SK-N-SH (cell line): ENCODE measurements at regions not wholly inside any gene's neighbourhood (a gene's known extent, or its start where the extent isn't known, plus 50 kb on each side); places are given as distances from the start of the nearest gene placed in this dataset.

Source experiments
- CTCF ChIA-PET: fragments of 300-600, 350-600 bp; formaldehyde crosslinking; extraction: SDS; loops from one replicate; lab custom pipeline; 2021; lab: Yijun Ruan, JAX
- POLR2A ChIA-PET: fragments of 350-600 bp; sonication (Branson Sonifier 250); formaldehyde crosslinking; extraction: SDS; loops from one replicate; lab custom pipeline; 2020; ENCODE audit warnings: antibody characterized with exemption, inconsistent platforms; lab: Yijun Ruan, JAX
- DNase-seq: peaks from one replicate; pipeline ENCODE4 v3.0.0; 2012
- H2AFZ ChIP-seq: fragments of 200-600 bp; sonication (generic); 2 replicates; pipeline ENCODE4 v1.8.1; 2016; ENCODE audit warnings: antibody characterized with exemption, mild to moderate bottlenecking, low read depth
- H3F3A ChIP-seq: fragments of 200-600 bp; sonication (generic); replicated peaks from 2 replicates; pipeline ENCODE3; 2016; ENCODE audit warnings: antibody characterized with exemption, mild to moderate bottlenecking; ENCODE audit not compliant: insufficient read depth
- H3K27ac ChIP-seq, 2 experiments: fragments of 200-500 bp in 1 of 2; fragments of 200-600 bp in 1 of 2; sonication (Bioruptor generic) in 1 of 2; sonication (generic), shearing (Covaris generic) in 1 of 2; 2 replicates each; pipeline versions ENCODE4 v1.5.1 to v1.6.1; 2014 to 2016; ENCODE audit warnings: low read depth in 2 of 2, inconsistent platforms in 1 of 2, low read length in 1 of 2, mild to moderate bottlenecking in 1 of 2, mixed read lengths in 1 of 2
- H3K27me3 ChIP-seq: fragments of 200-600 bp; sonication (generic), shearing (Covaris generic); 2 replicates; pipeline ENCODE4 v1.6.1; 2016; ENCODE audit warnings: mixed run types; ENCODE audit not compliant: insufficient read depth
- H3K36me3 ChIP-seq, 2 experiments: fragments of 200-500 bp in 1 of 2; fragments of 200-600 bp in 1 of 2; sonication (Bioruptor generic) in 1 of 2; sonication (generic) in 1 of 2; replicated peaks in 1 of 2; 2 replicates each; pipeline versions ENCODE3 to v1.5.1; 2014 to 2016; ENCODE audit warnings: low read length in 1 of 2, mild to moderate bottlenecking in 1 of 2; ENCODE audit not compliant: insufficient read depth in 2 of 2, control insufficient read depth in 1 of 2
- H3K4me1 ChIP-seq, 2 experiments: fragments of 200-500 bp in 1 of 2; fragments of 200-600 bp in 1 of 2; sonication (Bioruptor generic) in 1 of 2; sonication (generic), shearing (Covaris generic) in 1 of 2; 2 replicates each; pipeline versions ENCODE4 v1.5.1 to v1.6.1; 2014 to 2016; ENCODE audit warnings: low read depth in 1 of 2, low read length in 1 of 2, mixed run types in 1 of 2; ENCODE audit not compliant: insufficient read depth in 2 of 2, control insufficient read depth in 1 of 2
- H3K4me2 ChIP-seq: fragments of 200-600 bp; sonication (generic), shearing (Covaris generic); 2 replicates; pipeline ENCODE4 v1.6.1; 2017; ENCODE audit warnings: mixed run types
- H3K4me3 ChIP-seq, 2 experiments: fragments of 200-500 bp in 1 of 2; fragments of 200-600 bp in 1 of 2; sonication (Bioruptor generic) in 1 of 2; sonication (generic), shearing (Covaris generic) in 1 of 2; 2 replicates each; pipeline versions ENCODE4 v1.5.1 to v1.8.1; 2014 to 2016; ENCODE audit warnings: low read depth in 2 of 2, inconsistent platforms in 1 of 2, low read length in 1 of 2, mild to moderate bottlenecking in 1 of 2, mixed read lengths in 1 of 2, moderate library complexity in 1 of 2
- H3K79me2 ChIP-seq: fragments of 200-600 bp; sonication (generic); 2 replicates; pipeline ENCODE4 v1.8.1; 2017; ENCODE audit warnings: mild to moderate bottlenecking; ENCODE audit not compliant: insufficient read depth
- H3K9ac ChIP-seq: fragments of 200-600 bp; sonication (generic); 2 replicates; pipeline ENCODE4 v1.6.1; 2017; ENCODE audit warnings: mixed run types
- H3K9me2 ChIP-seq: fragments of 200-600 bp; sonication (generic); 2 replicates; pipeline ENCODE4 v1.6.1; 2017; ENCODE audit warnings: mixed run types
- H3K9me3 ChIP-seq: fragments of 200-600 bp; sonication (generic); 2 replicates; pipeline ENCODE4 v1.6.1; 2017; ENCODE audit warnings: mixed run types, mild to moderate bottlenecking, moderate library complexity
- H4K20me1 ChIP-seq: fragments of 200-600 bp; sonication (generic); 2 replicates; pipeline ENCODE4 v1.6.1; 2017; ENCODE audit warnings: mild to moderate bottlenecking, mixed run types; ENCODE audit not compliant: insufficient read depth
- CHD2 ChIP-seq: fragments of 150-350 bp; IDR thresholded peaks from 2 replicates; pipeline ENCODE4 v1.6.1; 2018; ENCODE audit warnings: low read length; ENCODE audit not compliant: partially characterized antibody
- ELF1 ChIP-seq: IDR thresholded peaks from 2 replicates; pipeline ENCODE4 v1.4.0; 2012
- FOSL2 ChIP-seq: IDR thresholded peaks from 2 replicates; pipeline ENCODE4 v1.4.0; 2012; ENCODE audit warnings: low read depth, mild to moderate bottlenecking, moderate library complexity, borderline replicate concordance
- FOXM1 ChIP-seq: IDR thresholded peaks from 2 replicates; pipeline ENCODE4 v1.4.0; 2012; ENCODE audit warnings: low read depth, mild to moderate bottlenecking
- GABPA ChIP-seq: IDR thresholded peaks from 2 replicates; pipeline ENCODE4 v1.4.0; 2012; ENCODE audit warnings: low read depth, mild to moderate bottlenecking
- GATA2 ChIP-seq: sonication (generic); formaldehyde crosslinking; IDR thresholded peaks from 2 replicates; pipeline ENCODE4 v1.5.0; 2020; ENCODE audit warnings: mild to moderate bottlenecking, missing genetic modification reagents
- JUND ChIP-seq: IDR thresholded peaks from 2 replicates; pipeline ENCODE4 v1.4.0; 2012
- NRF1 ChIP-seq: IDR thresholded peaks from 2 replicates; pipeline ENCODE4 v1.6.1; 2012; ENCODE audit warnings: low read depth, mild to moderate bottlenecking, low read length
- POLR2AphosphoS5 ChIP-seq: IDR thresholded peaks from 2 replicates; pipeline ENCODE4 v1.6.1; 2012; ENCODE audit warnings: low read depth, low read length
- RCOR1 ChIP-seq: fragments of 150-350 bp; IDR thresholded peaks from 2 replicates; pipeline ENCODE4 v1.6.1; 2017; ENCODE audit warnings: antibody characterized with exemption, low read length
- RFX5 ChIP-seq: IDR thresholded peaks from 2 replicates; pipeline ENCODE4 v1.6.1; 2012; ENCODE audit warnings: mild to moderate bottlenecking, improper control_type of control experiment, low read length
- RXRA ChIP-seq: IDR thresholded peaks from 2 replicates; pipeline ENCODE4 v1.4.0; 2012; ENCODE audit warnings: low read depth, mild to moderate bottlenecking, borderline replicate concordance
- SMC3 ChIP-seq: IDR thresholded peaks from 2 replicates; pipeline ENCODE4 v1.6.1; 2012; ENCODE audit warnings: low read depth, low read length, improper control_type of control experiment
- YY1 ChIP-seq: IDR thresholded peaks from 2 replicates; pipeline ENCODE4 v1.4.0; 2012; ENCODE audit warnings: low read depth, mild to moderate bottlenecking
- WGBS: methylation state at CpG from one replicate; pipeline ENCODE4 v1.1.6; 2017; ENCODE audit warnings: low lambda C conversion rate; 5-methylcytosine and 5-hydroxymethylcytosine counted together
- TF ChIP-seq, protein P1 (sequence below): fragments of 200-600 bp; sonication (generic); IDR thresholded peaks from 2 replicates; pipeline ENCODE4 v1.6.1; 2017; ENCODE audit warnings: antibody characterized with exemption, mild to moderate bottlenecking, moderate library complexity
- TF ChIP-seq, protein P2 (sequence below): fragments of 150-350 bp; IDR thresholded peaks from 2 replicates; pipeline ENCODE4 v1.6.1; 2017; ENCODE audit warnings: antibody characterized with exemption, low read length, low read depth, borderline replicate concordance
- TF ChIP-seq, protein P3 (sequence below): IDR thresholded peaks from 2 replicates; pipeline ENCODE4 v1.4.0; 2012; ENCODE audit warnings: low read depth
- TF ChIP-seq, protein P4 (sequence below): IDR thresholded peaks from 2 replicates; pipeline ENCODE4 v1.4.0; 2012; ENCODE audit warnings: low read depth, borderline replicate concordance
- TF ChIP-seq, protein P5 (sequence below): fragments of 150-350 bp; IDR thresholded peaks from 2 replicates; pipeline ENCODE4 v1.6.1; 2016; ENCODE audit warnings: mild to moderate bottlenecking, low read depth, low read length
- TF ChIP-seq, protein P6 (sequence below): IDR thresholded peaks from 2 replicates; pipeline ENCODE4; 2012
- TF ChIP-seq, protein P7 (sequence below): IDR thresholded peaks from 2 replicates; pipeline ENCODE4 v1.4.0; 2012; ENCODE audit warnings: low read depth, borderline replicate concordance

DNA sequence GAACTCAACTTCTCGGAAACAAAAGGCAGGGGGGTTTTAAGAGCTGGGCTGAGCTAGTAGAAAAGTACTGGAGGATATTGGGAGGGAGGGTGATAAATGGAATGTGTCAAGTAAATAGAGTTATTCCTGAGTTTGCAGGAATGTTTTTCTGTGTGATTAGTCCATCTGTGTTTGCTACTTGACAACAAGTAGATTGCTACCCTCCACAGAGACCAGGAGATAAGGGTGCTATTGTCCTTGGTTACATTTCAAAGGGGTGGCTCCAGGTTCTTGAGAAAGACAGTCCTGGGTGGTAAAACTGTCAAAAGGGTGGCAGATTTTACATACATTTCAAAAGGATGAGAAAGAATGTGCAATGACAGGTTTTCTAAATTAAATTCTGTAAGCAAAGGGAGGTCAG, 181.2 kb upstream of the PPP3CA start (continued):
- TF ChIP-seq RFX5 (no peak), RXRA (no peak), JUND (no peak), GABPA (no peak), RCOR1 (no peak)
- TF ChIP-seq, protein P1, sequence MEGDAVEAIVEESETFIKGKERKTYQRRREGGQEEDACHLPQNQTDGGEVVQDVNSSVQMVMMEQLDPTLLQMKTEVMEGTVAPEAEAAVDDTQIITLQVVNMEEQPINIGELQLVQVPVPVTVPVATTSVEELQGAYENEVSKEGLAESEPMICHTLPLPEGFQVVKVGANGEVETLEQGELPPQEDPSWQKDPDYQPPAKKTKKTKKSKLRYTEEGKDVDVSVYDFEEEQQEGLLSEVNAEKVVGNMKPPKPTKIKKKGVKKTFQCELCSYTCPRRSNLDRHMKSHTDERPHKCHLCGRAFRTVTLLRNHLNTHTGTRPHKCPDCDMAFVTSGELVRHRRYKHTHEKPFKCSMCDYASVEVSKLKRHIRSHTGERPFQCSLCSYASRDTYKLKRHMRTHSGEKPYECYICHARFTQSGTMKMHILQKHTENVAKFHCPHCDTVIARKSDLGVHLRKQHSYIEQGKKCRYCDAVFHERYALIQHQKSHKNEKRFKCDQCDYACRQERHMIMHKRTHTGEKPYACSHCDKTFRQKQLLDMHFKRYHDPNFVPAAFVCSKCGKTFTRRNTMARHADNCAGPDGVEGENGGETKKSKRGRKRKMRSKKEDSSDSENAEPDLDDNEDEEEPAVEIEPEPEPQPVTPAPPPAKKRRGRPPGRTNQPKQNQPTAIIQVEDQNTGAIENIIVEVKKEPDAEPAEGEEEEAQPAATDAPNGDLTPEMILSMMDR, result no peak

DNA sequence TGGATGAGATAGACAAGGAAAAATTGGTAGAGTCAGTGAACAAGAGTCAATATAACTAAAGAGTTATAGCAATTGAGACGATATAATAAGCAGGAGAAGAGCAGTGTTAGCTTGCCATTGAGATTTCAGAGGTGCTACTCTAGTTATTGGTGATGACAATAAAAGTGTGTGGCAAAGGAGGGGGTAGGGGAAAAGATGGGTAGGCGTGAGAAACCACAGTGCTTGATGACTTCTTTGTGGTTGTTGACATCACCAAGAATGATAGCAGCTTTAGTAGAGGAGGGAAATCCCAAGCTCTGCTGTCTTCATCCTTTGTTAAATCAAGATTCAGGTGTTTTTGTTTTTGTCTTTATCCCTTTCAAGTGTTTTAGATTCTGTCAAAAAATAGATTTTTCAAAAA, 179.9 kb upstream of the PPP3CA start:
- Histone ChIP-seq H3K9ac (no peak overlapping the region), H3K4me1 (no peaks in the 10 kb centered on the region), H2AFZ (no peak overlapping the region), H3K36me3 (no peaks in the 10 kb centered on the region), H3F3A (no peaks in the 10 kb centered on the region), H4K20me1 (no peaks in the 10 kb centered on the region), H3K4me2 (no peak overlapping the region), H3K27ac (no peak overlapping the region), H3K9me3 (no peaks in the 10 kb centered on the region), H3K9me2 (no peaks in the 10 kb centered on the region), H3K79me2 (no peaks in the 10 kb centered on the region), H3K27me3 (no peaks in the 10 kb centered on the region), H3K4me3 (no peak overlapping the region)
- TF ChIP-seq POLR2AphosphoS5 (no peak), CHD2 (no peak), RFX5 (no peak), FOXM1 (no peak), NRF1 (no peak), ELF1 (no peak), JUND (no peak), FOSL2 (no peak)
- TF ChIP-seq, protein P2, sequence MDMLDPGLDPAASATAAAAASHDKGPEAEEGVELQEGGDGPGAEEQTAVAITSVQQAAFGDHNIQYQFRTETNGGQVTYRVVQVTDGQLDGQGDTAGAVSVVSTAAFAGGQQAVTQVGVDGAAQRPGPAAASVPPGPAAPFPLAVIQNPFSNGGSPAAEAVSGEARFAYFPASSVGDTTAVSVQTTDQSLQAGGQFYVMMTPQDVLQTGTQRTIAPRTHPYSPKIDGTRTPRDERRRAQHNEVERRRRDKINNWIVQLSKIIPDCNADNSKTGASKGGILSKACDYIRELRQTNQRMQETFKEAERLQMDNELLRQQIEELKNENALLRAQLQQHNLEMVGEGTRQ, result no peak
- ChIA-PET CTCF (interaction anchor here (0.6 kb wide), 1 partner anchor 569 kb away, joined by 3 read pairs; no protein-coding TSS in a partner anchor), POLR2A (no interaction called here)
- 49% methylated on average over 2 of the region's 2 CpGs for WGBS
- DNase-seq, result no peak

DNA sequence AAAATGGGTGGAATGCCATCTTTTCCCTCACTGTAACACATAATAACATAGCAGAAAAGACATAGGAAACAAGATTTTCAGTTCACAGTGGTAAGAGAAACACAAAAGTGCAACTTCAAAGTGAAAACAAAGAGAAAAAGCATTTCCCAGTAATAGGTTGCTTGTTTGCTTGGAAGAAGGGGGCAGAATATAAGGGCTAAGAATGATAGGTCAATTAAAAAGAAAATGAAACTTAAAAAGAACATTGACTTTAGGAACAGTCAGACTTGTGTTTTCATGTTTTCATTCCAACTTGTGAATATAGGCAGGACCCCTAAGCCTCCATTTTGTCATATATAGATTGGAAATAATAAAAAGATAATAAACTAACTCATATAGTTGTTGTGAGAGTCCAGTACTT, 168.2 kb upstream of the PPP3CA start:
- Histone ChIP-seq H3K4me2 (no peak overlapping the region), H4K20me1 (no peaks in the 10 kb centered on the region), H3K27me3 (no peaks in the 10 kb centered on the region), H3K4me3 (no peak overlapping the region), H3K9me2 (no peaks in the 10 kb centered on the region), H3K9ac (no peak overlapping the region), H3K27ac (no peak overlapping the region), H3K9me3 (no peaks in the 10 kb centered on the region; the same call in 1 of the 2 replicates), H3K4me1 (no peaks in the 10 kb centered on the region), H2AFZ (no peak overlapping the region), H3K36me3 (no peaks in the 10 kb centered on the region), H3K79me2 (no peaks in the 10 kb centered on the region), H3F3A (no peaks in the 10 kb centered on the region)
- POLR2A ChIA-PET, result no interaction called here
- DNase-seq, result no peak
- CTCF ChIA-PET, result no interaction called here
- TF ChIP-seq SMC3, result no peak
- TF ChIP-seq, protein P3, sequence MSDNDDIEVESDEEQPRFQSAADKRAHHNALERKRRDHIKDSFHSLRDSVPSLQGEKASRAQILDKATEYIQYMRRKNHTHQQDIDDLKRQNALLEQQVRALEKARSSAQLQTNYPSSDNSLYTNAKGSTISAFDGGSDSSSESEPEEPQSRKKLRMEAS, result no peak
- TF ChIP-seq, protein P4, sequence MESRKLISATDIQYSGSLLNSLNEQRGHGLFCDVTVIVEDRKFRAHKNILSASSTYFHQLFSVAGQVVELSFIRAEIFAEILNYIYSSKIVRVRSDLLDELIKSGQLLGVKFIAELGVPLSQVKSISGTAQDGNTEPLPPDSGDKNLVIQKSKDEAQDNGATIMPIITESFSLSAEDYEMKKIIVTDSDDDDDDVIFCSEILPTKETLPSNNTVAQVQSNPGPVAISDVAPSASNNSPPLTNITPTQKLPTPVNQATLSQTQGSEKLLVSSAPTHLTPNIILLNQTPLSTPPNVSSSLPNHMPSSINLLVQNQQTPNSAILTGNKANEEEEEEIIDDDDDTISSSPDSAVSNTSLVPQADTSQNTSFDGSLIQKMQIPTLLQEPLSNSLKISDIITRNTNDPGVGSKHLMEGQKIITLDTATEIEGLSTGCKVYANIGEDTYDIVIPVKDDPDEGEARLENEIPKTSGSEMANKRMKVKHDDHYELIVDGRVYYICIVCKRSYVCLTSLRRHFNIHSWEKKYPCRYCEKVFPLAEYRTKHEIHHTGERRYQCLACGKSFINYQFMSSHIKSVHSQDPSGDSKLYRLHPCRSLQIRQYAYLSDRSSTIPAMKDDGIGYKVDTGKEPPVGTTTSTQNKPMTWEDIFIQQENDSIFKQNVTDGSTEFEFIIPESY, result no peak
- no peak for TF ChIP-seq FOSL2
- TF ChIP-seq, protein P5, sequence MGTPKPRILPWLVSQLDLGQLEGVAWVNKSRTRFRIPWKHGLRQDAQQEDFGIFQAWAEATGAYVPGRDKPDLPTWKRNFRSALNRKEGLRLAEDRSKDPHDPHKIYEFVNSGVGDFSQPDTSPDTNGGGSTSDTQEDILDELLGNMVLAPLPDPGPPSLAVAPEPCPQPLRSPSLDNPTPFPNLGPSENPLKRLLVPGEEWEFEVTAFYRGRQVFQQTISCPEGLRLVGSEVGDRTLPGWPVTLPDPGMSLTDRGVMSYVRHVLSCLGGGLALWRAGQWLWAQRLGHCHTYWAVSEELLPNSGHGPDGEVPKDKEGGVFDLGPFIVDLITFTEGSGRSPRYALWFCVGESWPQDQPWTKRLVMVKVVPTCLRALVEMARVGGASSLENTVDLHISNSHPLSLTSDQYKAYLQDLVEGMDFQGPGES, result no peak
- TF ChIP-seq GATA2, result no peak
- no peak for TF ChIP-seq GABPA
- TF ChIP-seq, protein P6, sequence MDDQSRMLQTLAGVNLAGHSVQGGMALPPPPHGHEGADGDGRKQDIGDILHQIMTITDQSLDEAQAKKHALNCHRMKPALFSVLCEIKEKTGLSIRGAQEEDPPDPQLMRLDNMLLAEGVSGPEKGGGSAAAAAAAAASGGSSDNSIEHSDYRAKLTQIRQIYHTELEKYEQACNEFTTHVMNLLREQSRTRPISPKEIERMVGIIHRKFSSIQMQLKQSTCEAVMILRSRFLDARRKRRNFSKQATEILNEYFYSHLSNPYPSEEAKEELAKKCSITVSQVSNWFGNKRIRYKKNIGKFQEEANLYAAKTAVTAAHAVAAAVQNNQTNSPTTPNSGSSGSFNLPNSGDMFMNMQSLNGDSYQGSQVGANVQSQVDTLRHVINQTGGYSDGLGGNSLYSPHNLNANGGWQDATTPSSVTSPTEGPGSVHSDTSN, result no peak
- TF ChIP-seq, protein P7, sequence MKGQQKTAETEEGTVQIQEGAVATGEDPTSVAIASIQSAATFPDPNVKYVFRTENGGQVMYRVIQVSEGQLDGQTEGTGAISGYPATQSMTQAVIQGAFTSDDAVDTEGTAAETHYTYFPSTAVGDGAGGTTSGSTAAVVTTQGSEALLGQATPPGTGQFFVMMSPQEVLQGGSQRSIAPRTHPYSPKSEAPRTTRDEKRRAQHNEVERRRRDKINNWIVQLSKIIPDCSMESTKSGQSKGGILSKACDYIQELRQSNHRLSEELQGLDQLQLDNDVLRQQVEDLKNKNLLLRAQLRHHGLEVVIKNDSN, result no peak
- TF ChIP-seq RFX5, result no peak
- no peak for TF ChIP-seq YY1
